ENCODE measurements at regions not wholly inside any gene's neighbourhood (a gene's known extent, or its start where the extent isn't known, plus 50 kb on each side); places are given as distances from the start of the nearest gene placed in this dataset.

GRCh38 chr11:95593111-95593510 is 196.5 kb downstream of the FAM76B start:
- TF ChIP-seq, protein P1, sequence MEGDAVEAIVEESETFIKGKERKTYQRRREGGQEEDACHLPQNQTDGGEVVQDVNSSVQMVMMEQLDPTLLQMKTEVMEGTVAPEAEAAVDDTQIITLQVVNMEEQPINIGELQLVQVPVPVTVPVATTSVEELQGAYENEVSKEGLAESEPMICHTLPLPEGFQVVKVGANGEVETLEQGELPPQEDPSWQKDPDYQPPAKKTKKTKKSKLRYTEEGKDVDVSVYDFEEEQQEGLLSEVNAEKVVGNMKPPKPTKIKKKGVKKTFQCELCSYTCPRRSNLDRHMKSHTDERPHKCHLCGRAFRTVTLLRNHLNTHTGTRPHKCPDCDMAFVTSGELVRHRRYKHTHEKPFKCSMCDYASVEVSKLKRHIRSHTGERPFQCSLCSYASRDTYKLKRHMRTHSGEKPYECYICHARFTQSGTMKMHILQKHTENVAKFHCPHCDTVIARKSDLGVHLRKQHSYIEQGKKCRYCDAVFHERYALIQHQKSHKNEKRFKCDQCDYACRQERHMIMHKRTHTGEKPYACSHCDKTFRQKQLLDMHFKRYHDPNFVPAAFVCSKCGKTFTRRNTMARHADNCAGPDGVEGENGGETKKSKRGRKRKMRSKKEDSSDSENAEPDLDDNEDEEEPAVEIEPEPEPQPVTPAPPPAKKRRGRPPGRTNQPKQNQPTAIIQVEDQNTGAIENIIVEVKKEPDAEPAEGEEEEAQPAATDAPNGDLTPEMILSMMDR (IDR thresholded peaks at IDR 0.05; ENCODE audit: low read depth, low read length, missing control alignments): no peak
- in situ Hi-C loops (cut with HindIII; ENCODE audit: low sequenced_read_pairs): no loop called here

DNA sequence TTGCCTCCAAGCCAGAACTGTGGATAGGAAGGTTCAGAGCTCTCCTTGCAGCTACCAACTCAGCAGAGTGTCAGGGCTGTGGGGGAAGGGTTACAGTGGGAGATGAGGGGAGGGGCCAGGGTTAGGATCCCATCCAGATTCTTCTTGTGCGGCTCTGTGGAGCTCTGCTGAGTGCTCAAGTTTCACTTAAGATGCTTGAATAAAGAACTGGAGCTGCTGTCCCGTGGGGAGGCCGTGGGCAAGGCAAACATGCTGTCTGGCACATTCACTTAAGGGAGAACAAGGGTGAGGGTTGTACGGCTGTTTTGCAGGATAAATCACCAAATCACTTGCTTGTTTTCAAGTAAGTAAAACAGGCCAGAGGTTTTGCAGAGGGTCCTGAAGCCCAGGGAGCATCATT is 197.1 kb downstream of the FAM76B start:
- TF ChIP-seq, protein P1 (IDR thresholded peaks at IDR 0.05; ENCODE audit: low read depth, low read length, missing control alignments): no peak
- no peak overlapping the region for H3K4me3 ChIP-seq (ENCODE audit: low read depth, low read length)
- in situ Hi-C loops (cut with HindIII; ENCODE audit: low sequenced_read_pairs): no loop called here
- DNase-seq (ENCODE audit: low read depth): no peak

More at GRCh38 chr11:95593111-95593510, 196.5 kb downstream of the FAM76B start:
- DNase-seq (ENCODE audit: low read depth): no peak
- no peak overlapping the region for H3K4me3 ChIP-seq (ENCODE audit: low read depth, low read length)

DNA sequence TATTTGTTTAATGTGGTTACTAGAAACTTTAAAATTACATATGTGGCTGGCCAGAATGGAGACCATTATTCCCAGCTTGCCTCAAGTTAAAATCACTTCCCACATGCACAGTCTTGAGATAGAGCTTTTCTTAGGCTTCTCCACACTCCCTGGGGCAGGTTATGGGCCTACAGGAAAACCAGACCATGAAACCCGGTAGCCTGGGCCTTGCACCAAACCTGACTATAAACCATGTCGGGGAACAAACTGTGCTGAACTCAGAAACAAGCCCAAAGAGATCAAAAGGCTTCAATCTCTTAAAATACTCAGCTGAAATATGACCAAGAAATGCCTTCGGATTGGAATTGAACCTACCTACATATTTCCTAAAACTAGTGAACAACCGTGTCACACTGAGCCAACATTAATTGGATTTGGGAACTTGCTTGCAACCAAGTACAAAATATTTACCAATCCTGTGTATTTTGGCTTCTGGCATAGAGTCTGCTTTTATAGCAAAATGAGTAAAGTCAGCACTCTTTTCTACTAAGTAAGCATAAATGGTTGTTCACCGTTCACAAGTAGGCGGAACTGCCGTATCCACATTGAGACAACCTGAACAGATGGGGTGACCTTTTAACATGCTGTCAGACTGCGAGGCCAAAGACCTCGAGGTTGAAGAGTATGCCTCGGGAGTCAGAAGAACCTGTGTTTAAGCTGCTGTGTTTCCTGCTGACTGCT is 199.5 kb downstream of the FAM76B start:
- TF ChIP-seq, protein P1 (IDR thresholded peaks at IDR 0.05; ENCODE audit: low read depth, low read length, missing control alignments): no peak
- no peak overlapping the region for H3K4me3 ChIP-seq (ENCODE audit: low read depth, low read length)
- in situ Hi-C loops (cut with HindIII; ENCODE audit: low sequenced_read_pairs): no loop called here
- no peak for DNase-seq (ENCODE audit: low read depth)

DNA sequence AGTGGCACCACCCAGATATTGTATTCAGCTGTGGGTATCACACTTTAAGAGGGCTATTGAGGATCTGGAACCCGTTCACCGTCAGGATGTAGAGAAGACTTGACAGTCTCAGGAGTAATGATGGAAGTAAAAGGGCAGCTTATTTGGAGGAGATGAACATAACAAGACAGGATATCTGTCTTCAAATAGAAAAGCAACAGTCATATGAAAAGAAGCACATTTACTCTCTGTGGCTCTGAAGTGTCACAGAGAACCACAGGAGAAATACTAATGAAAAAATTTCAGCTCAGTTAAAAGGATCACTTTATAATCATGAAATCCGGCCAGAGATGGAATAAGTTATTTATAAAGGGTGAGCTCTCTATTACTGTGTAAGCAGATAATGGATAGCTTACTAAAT is 200.8 kb downstream of the FAM76B start:
- no peak for DNase-seq (ENCODE audit: low read depth)
- in situ Hi-C loops (cut with HindIII; ENCODE audit: low sequenced_read_pairs): no loop called here
- TF ChIP-seq, protein P1 (IDR thresholded peaks at IDR 0.05; ENCODE audit: low read depth, low read length, missing control alignments): no peak
- no peak overlapping the region for H3K4me3 ChIP-seq (ENCODE audit: low read depth, low read length)

- no peak for DNase-seq (ENCODE audit: low read depth)
- in situ Hi-C loops (cut with HindIII; ENCODE audit: low sequenced_read_pairs): no loop called here
These were observed 202.9 kb downstream of the FAM76B start for GRCh38 chr11:95586661-95587060.

GRCh38 chr11:95586155-95586554 is 203.4 kb downstream of the FAM76B start:
- no peak overlapping the region for H3K4me3 ChIP-seq (ENCODE audit: low read depth, low read length)
- in situ Hi-C loops (cut with HindIII; ENCODE audit: low sequenced_read_pairs): no loop called here
- no peak for DNase-seq (ENCODE audit: low read depth)
- TF ChIP-seq, protein P1 (IDR thresholded peaks at IDR 0.05; ENCODE audit: low read depth, low read length, missing control alignments): no peak

More at GRCh38 chr11:95586661-95587060, 202.9 kb downstream of the FAM76B start:
- TF ChIP-seq, protein P1 (IDR thresholded peaks at IDR 0.05; ENCODE audit: low read depth, low read length, missing control alignments): no peak
- H3K4me3 ChIP-seq (ENCODE audit: low read depth, low read length): no peak overlapping the region
